Stimulated activated CD8-positive, alpha-beta memory T cell treated with anti-CD3 and anti-CD28 coated beads, Interleukin-4, amount 100 ng/mL, for 48 hours (primary cell): ENCODE measurements at regions not wholly inside any gene's neighbourhood (a gene's known extent, or its start where the extent isn't known, plus 50 kb on each side); places are given as distances from the start of the nearest gene placed in this dataset.
"Not testable (repeated sequence)": the region's sequence is repeated elsewhere in the genome, so short reads cannot be mapped to it uniquely, and the experiment has no call there.

Experiments
- DNase-seq: peaks from one replicate; pipeline ENCODE4 v3.0.0-alpha.2; 2020

- DNase-seq, result no peak
Measured at GRCh38 chr11:39120890-39121289, 2338.6 kb downstream of the LRRC4C start.

DNA sequence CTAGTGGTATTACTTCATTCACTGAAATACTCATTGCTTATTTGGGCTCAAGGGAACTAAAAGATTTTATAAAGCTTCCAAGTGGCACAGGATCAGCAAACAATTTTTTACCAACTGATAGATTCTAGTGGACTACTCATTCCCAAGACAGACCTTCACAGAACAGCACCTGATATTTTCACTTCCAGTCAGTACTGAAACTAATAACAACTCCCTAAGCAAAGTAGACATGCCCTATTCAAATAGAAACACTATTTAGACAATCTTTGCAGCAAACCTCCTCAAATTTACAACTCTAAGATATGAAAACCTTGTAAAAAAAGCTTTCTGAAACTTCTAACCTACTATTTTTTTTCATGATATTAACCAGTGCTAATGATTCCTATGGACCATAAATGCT lies 2345.8 kb downstream of the LRRC4C start:
- no peak for DNase-seq

DNA sequence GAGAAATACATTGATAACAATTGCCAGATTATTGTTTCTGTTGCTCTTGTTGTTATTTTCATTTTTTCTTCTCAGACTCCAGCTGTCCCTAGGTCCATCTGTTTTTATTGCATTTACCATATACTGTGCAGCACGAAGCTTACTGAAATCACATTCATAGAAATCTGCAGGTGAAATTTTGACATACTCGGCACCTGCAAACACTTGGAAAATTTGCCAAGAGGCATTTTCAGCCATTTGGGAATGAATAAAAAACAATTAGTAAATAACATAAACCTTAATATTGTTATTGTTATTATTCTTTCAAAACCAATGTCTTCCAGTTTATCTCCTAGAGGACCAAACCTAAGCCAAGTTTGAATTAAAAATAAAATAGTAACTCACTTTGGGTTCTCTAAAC lies 2357.2 kb downstream of the LRRC4C start:
- no peak for DNase-seq

DNA sequence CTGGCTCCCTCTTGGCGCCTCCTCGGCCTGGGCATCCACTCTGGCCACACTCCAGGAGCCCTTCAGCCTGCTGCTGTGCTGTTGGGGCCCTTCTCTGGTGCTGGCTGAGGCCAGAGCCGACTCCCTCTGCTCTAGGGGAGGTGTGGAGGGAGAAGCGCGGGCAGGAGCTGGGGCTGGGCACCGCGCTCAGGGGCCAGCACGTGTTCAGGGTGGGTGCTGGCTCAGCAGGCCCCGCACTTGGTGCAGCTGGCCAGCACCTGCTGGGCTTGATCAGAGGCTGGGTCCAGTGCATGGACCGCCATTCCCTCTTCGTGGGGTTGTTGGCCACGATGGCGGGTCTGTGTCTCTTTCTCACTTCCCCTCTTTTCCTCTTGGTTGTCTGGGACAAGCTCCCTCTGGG lies 2381.0 kb downstream of the LRRC4C start:
- no peak for DNase-seq

GRCh38 chr11:39037611-39038010 lies 2421.8 kb downstream of the LRRC4C start:
- no peak for DNase-seq

GRCh38 chr11:39036021-39036420 lies 2423.4 kb downstream of the LRRC4C start:
- DNase-seq, result no peak

DNA sequence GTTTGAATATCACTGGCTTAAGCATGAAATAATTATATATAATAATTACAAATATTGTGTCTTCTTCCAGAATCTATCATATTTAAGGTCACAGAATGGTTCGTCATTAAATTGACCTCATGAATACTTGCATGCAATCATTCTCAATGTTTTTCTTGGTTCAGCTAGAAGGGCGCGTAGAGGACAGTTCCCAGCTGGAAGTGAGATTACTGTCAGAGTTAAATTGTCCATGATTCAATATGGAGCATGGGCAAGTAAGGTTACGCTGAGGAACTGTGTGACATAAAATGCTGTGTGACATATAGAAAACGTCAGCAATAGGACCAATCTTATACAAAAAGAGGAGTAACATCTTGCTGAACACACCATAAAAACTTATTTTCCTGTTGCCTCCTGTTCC lies 2423.5 kb upstream of the RAG2 start:
- DNase-seq, result no peak

GRCh38 chr11:39011797-39012196 lies 2413.8 kb upstream of the RAG2 start:
- DNase-seq, result no peak

GRCh38 chr11:38990841-38991240 lies 2392.8 kb upstream of the RAG2 start:
- no peak for DNase-seq

GRCh38 chr11:38990139-38990538 lies 2392.1 kb upstream of the RAG2 start:
- no peak for DNase-seq

- no peak for DNase-seq
Measured at GRCh38 chr11:38988908-38989307, 2390.9 kb upstream of the RAG2 start.

GRCh38 chr11:38972220-38972619 lies 2374.2 kb upstream of the RAG2 start:
- DNase-seq, result no peak

- DNase-seq, result no peak
Measured at GRCh38 chr11:38971141-38971540, 2373.1 kb upstream of the RAG2 start.

DNA sequence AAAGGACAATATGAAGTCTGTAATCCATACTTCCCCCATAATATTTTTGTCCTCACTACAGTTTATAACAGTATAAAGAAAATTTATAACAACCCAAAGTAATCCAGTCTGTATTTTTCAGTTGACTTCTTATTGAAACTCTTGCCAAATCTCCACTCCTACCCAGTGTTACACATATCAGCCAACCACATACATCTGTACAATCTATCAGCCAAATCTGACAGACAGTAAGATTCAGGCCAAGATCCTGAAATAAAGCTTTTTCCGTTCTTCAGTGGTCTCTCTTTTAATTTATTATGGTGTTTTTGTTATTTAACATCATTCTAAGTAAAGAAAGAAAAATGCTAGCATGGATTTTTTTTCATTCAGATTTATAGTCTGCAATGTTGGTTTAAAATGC lies 2370.9 kb upstream of the RAG2 start:
- no peak for DNase-seq

DNA sequence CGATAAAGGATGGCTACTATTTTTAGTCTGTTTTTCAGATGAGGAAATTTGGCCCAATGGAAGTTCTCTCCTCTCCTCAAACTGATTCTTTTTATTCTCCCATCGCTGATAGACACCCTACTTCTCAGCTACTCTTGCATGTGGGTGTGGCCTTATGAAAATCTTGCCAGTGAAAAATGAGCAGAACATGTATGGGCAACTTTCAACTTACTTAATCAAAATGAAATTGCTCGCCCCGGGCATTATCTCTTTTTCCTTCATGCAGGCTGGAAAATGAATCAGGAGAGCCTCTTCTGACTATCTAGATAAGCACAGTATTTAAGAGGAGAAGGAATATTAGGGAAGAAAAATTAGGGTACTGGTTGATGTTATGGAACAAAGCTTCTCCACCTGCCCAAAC lies 2354.7 kb upstream of the RAG2 start:
- no peak for DNase-seq

DNA sequence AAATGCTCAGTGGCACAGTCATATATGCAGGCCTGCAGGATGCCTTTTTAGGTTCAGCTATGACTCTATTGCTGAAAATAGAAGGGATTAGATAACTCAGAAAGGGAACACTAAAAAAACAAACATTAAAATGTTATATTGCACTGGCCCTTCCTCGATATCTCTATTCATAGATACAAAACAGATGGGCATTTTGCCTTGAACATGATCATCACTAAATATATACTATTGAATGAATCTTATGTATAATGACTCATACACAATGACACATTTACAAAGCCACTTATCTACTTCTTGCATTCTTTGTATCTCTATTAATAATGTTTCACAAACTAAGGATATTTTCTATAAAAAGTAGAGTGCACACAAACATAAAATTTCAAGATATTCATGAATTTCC lies 2352.8 kb upstream of the RAG2 start:
- DNase-seq, result no peak

GRCh38 chr11:38948392-38948791 lies 2350.4 kb upstream of the RAG2 start:
- no peak for DNase-seq

GRCh38 chr11:38937709-38938108 lies 2339.7 kb upstream of the RAG2 start:
- DNase-seq, result no peak

GRCh38 chr11:38935941-38936340 lies 2337.9 kb upstream of the RAG2 start:
- DNase-seq, result no peak

DNA sequence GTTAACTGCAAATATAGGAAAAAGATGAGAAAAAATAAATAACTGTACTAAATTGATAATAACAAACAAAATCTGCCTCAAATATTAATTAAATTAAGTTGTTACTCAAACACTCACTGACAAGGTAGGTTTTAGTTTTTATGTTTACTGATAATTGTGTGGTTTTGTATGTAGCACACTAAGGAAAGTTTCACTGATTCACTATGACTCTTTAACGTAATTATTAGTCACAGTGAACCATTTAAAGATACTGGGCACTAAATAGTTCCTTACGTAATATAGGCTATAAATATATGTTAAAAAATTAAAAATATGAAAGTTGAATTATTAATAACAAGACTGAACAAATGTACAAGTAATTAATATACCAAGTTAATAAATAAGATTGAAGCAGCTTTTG lies 2330.0 kb upstream of the RAG2 start:
- DNase-seq, result no peak

- DNase-seq, result no peak
Measured at GRCh38 chr11:38924644-38925043, 2326.6 kb upstream of the RAG2 start.

GRCh38 chr11:38900211-38900610 lies 2302.2 kb upstream of the RAG2 start:
- no peak for DNase-seq

DNA sequence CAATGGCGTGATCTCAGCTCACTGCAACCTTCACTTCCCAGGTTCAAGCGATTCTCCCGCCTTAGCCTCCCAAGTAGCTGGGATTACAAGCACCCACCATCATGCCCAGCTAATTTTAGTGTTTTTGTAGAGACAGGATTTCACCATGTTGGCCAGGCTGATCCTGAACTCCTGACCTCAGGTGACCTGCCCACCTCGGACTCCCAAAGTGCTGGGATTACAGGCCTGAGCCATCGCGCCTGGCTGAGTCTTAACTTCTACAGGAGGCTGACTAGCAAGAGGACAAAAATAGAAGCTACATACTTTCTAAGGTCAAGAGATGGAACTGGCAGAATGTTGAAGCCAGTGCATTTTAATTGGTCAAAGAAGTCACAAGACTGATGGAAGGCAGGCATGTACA lies 2296.2 kb upstream of the RAG2 start:
- not testable (repeated sequence) for DNase-seq

DNA sequence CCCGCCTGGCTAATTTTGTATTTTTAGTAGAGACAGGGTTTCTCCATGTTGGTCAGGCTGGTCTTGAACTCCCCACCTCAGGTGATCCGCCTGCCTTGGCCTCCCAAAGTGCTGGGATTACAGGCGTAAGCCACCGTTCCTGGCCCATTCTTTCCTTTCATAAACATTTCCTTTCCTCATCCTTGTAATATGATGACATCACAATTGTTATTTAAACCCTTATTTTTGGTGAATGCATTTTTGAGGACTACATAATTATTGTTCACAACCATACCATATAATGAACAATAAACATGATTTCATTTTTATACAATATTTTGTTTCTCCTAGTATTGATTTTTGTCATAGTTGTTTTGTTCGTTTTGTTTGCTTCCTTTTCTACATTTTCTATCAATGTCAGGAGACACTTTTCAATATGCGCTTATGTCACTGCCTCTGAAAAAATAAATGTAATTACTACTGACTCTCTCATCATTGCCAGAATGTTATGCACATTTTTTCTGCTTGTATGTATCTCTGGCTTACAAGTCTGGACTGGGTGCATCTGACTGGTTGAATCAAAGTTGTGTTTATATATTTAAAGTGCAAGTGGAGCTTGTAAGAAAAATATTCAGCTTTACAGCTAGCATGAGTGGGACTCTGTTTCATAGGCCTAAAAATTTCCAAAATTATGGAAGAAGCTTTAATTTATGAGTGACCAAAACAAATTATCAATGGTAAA lies 2286.3 kb upstream of the RAG2 start:
- no peak for DNase-seq

GRCh38 chr11:38867338-38867737 lies 2269.3 kb upstream of the RAG2 start:
- DNase-seq, result no peak

GRCh38 chr11:38865922-38866321 lies 2267.9 kb upstream of the RAG2 start:
- DNase-seq, result no peak
